ENCODE measurements at regions not wholly inside any gene's neighbourhood (a gene's known extent, or its start where the extent isn't known, plus 50 kb on each side); places are given as distances from the start of the nearest gene placed in this dataset.
"Not testable (repeated sequence)": the region's sequence is repeated elsewhere in the genome, so short reads cannot be mapped to it uniquely, and the experiment has no call there.

GRCh38 chr12:113535100-113535499 lies 63.4 kb upstream of the LHX5 start:
- Mint-ChIP-seq H3K36me3 (peaks cover 0 to 3% (median 0%) of the 10 kb centered on the region in 3 donors), H3K27ac (no peak overlapping the region), H3K4me1 (no peaks in the 10 kb centered on the region), H3K9me3 (peaks cover 0 to 8% (median 5%) of the 10 kb centered on the region in 5 donors), H3K4me3 (no peak overlapping the region), H3K27me3 (peaks cover 0 to 24% of the 10 kb centered on the region in 2 donors)
- ChIA-PET CTCF (no interaction called here), POLR2A (no interaction called here)
- Histone ChIP-seq H3K9me3 (ENCODE audit: low read length) (no peaks in the 10 kb centered on the region), H3K4me3 (ENCODE audit: low read length) (no peak overlapping the region), H3K27me3 (ENCODE audit: insufficient read depth, low read length, poor library complexity, severe bottlenecking) (no peaks in the 10 kb centered on the region), H3K4me1 (ENCODE audit: insufficient read depth, low read length) (no peaks in the 10 kb centered on the region), H3K36me3 (ENCODE audit: insufficient read depth, low read length) (no peaks in the 10 kb centered on the region), H3K27ac (ENCODE audit: low read depth, low read length) (no peak overlapping the region)
- DNase-seq, result no peak

- DNase-seq, result no peak
- H3K4me3 ChIP-seq (ENCODE audit: low read length), result no peak overlapping the region
- Mint-ChIP-seq H3K36me3 (peaks cover 0 to 3% (median 0%) of the 10 kb centered on the region in 3 donors), H3K27ac (no peak overlapping the region), H3K9me3 (peaks cover 0 to 7% (median 5%) of the 10 kb centered on the region in 5 donors), H3K27me3 (peaks cover 0 to 24% of the 10 kb centered on the region in 2 donors), H3K4me3 (no peak overlapping the region), H3K4me1 (no peaks in the 10 kb centered on the region)
- no peaks in the 10 kb centered on the region for H3K36me3 ChIP-seq (ENCODE audit: insufficient read depth, low read length)
- H3K4me1 ChIP-seq (ENCODE audit: insufficient read depth, low read length), result no peaks in the 10 kb centered on the region
- no peaks in the 10 kb centered on the region for H3K9me3 ChIP-seq (ENCODE audit: low read length)
- POLR2A ChIA-PET, result no interaction called here
- no peak overlapping the region for H3K27ac ChIP-seq (ENCODE audit: low read depth, low read length)
- no peaks in the 10 kb centered on the region for H3K27me3 ChIP-seq (ENCODE audit: insufficient read depth, low read length, poor library complexity, severe bottlenecking)
- CTCF ChIA-PET, result no interaction called here
Observed at GRCh38 chr12:113534555-113534954, 62.9 kb upstream of the LHX5 start.

- H3K27ac Mint-ChIP-seq, result no peak overlapping the region
- Histone ChIP-seq H3K9me3 (ENCODE audit: low read length) (no peaks in the 10 kb centered on the region), H3K27me3 (ENCODE audit: insufficient read depth, low read length, poor library complexity, severe bottlenecking) (no peaks in the 10 kb centered on the region), H3K36me3 (ENCODE audit: insufficient read depth, low read length) (no peaks in the 10 kb centered on the region), H3K27ac (ENCODE audit: low read depth, low read length) (no peak overlapping the region), H3K4me3 (ENCODE audit: low read length) (no peak overlapping the region), H3K4me1 (ENCODE audit: insufficient read depth, low read length) (no peaks in the 10 kb centered on the region)
- ChIA-PET CTCF (no interaction called here), POLR2A (no interaction called here)
- no peak for DNase-seq
- peaks cover 0 to 7% (median 5%) of the 10 kb centered on the region in 5 donors for H3K9me3 Mint-ChIP-seq
- H3K36me3 Mint-ChIP-seq, result peaks cover 0 to 3% (median 0%) of the 10 kb centered on the region in 3 donors
- no peak overlapping the region for H3K4me3 Mint-ChIP-seq
- peaks cover 0 to 26% of the 10 kb centered on the region in 2 donors for H3K27me3 Mint-ChIP-seq
- H3K4me1 Mint-ChIP-seq, result no peaks in the 10 kb centered on the region
Observed at GRCh38 chr12:113533842-113534375, 62.2 kb upstream of the LHX5 start.

GRCh38 chr12:113532292-113532691 lies 60.6 kb upstream of the LHX5 start:
- ChIA-PET CTCF (no interaction called here), POLR2A (no interaction called here)
- Histone ChIP-seq H3K27me3 (ENCODE audit: insufficient read depth, low read length, poor library complexity, severe bottlenecking) (peaks cover 12% of the 10 kb centered on the region), H3K36me3 (ENCODE audit: insufficient read depth, low read length) (no peaks in the 10 kb centered on the region), H3K4me1 (ENCODE audit: insufficient read depth, low read length) (no peaks in the 10 kb centered on the region), H3K4me3 (ENCODE audit: low read length) (no peak overlapping the region), H3K9me3 (ENCODE audit: low read length) (no peaks in the 10 kb centered on the region), H3K27ac (ENCODE audit: low read depth, low read length) (no peak overlapping the region)
- H3K36me3 Mint-ChIP-seq, result no peaks in the 10 kb centered on the region
- H3K4me3 Mint-ChIP-seq, result no peak overlapping the region
- H3K4me1 Mint-ChIP-seq, result no peaks in the 10 kb centered on the region
- H3K27me3 Mint-ChIP-seq, result peaks cover 3 to 27% of the 10 kb centered on the region in 2 donors
- no peak overlapping the region for H3K27ac Mint-ChIP-seq
- DNase-seq, result no peak
- peaks cover 0 to 4% (median 0%) of the 10 kb centered on the region in 5 donors for H3K9me3 Mint-ChIP-seq

- H3K4me3 ChIP-seq (ENCODE audit: low read length); H3K36me3 ChIP-seq (ENCODE audit: insufficient read depth, low read length); H3K9me3 ChIP-seq (ENCODE audit: low read length); H3K9me3 Mint-ChIP-seq; H3K27ac Mint-ChIP-seq; DNase-seq; H3K4me3 Mint-ChIP-seq; H3K4me1 Mint-ChIP-seq; CTCF ChIA-PET; H3K27ac ChIP-seq (ENCODE audit: low read depth, low read length); POLR2A ChIA-PET; H3K36me3 Mint-ChIP-seq; H3K4me1 ChIP-seq (ENCODE audit: insufficient read depth, low read length): not testable (repeated sequence)
- H3K27me3 ChIP-seq (ENCODE audit: insufficient read depth, low read length, poor library complexity, severe bottlenecking), result peaks cover 13% of the 10 kb centered on the region
- peaks cover 6 to 35% of the 10 kb centered on the region in 2 donors for H3K27me3 Mint-ChIP-seq
Observed at GRCh38 chr12:113531073-113531472, 59.4 kb upstream of the LHX5 start.

GRCh38 chr12:113528606-113529293 lies 57.1 kb upstream of the LHX5 start:
- no peak for DNase-seq
- ChIA-PET POLR2A (no interaction called here), CTCF (no interaction called here)
- Histone ChIP-seq H3K4me3 (ENCODE audit: low read length) (no peak overlapping the region), H3K27ac (ENCODE audit: low read depth, low read length) (no peak overlapping the region), H3K9me3 (ENCODE audit: low read length) (no peaks in the 10 kb centered on the region), H3K36me3 (ENCODE audit: insufficient read depth, low read length) (no peaks in the 10 kb centered on the region), H3K27me3 (ENCODE audit: insufficient read depth, low read length, poor library complexity, severe bottlenecking) (peaks cover 13% of the 10 kb centered on the region), H3K4me1 (ENCODE audit: insufficient read depth, low read length) (no peaks in the 10 kb centered on the region)
- H3K36me3 Mint-ChIP-seq, result no peaks in the 10 kb centered on the region
- H3K4me1 Mint-ChIP-seq, result no peaks in the 10 kb centered on the region
- H3K4me3 Mint-ChIP-seq, result no peak overlapping the region
- no peak overlapping the region for H3K27ac Mint-ChIP-seq
- H3K9me3 Mint-ChIP-seq, result no peaks in the 10 kb centered on the region
- peaks cover 11 to 36% of the 10 kb centered on the region in 2 donors for H3K27me3 Mint-ChIP-seq

- peaks cover 29 to 61% of the 10 kb centered on the region in 2 donors for H3K27me3 Mint-ChIP-seq
- H3K27ac ChIP-seq (ENCODE audit: low read depth, low read length), result no peak overlapping the region
- ChIA-PET CTCF (no interaction called here), POLR2A (no interaction called here)
- H3K27ac Mint-ChIP-seq, result no peak overlapping the region
- H3K36me3 Mint-ChIP-seq, result no peaks in the 10 kb centered on the region
- H3K36me3 ChIP-seq (ENCODE audit: insufficient read depth, low read length), result no peaks in the 10 kb centered on the region
- H3K4me3 Mint-ChIP-seq, result no peak overlapping the region
- peaks cover 0 to 3% (median 0%) of the 10 kb centered on the region in 3 donors for H3K4me1 Mint-ChIP-seq
- DNase-seq, result no peak
- no peaks in the 10 kb centered on the region for H3K9me3 ChIP-seq (ENCODE audit: low read length)
- H3K4me1 ChIP-seq (ENCODE audit: insufficient read depth, low read length), result no peaks in the 10 kb centered on the region
- H3K27me3 ChIP-seq (ENCODE audit: insufficient read depth, low read length, poor library complexity, severe bottlenecking), result peaks cover 18% of the 10 kb centered on the region
- no peak overlapping the region for H3K4me3 ChIP-seq (ENCODE audit: low read length)
- no peaks in the 10 kb centered on the region for H3K9me3 Mint-ChIP-seq
Observed at GRCh38 chr12:113525066-113525465, 53.4 kb upstream of the LHX5 start.

GRCh38 chr12:113524495-113524894 lies 52.8 kb upstream of the LHX5 start:
- peaks cover 0 to 3% (median 0%) of the 10 kb centered on the region in 3 donors for H3K4me1 Mint-ChIP-seq
- H3K4me3 ChIP-seq (ENCODE audit: low read length), result no peak overlapping the region
- H3K27ac Mint-ChIP-seq, result no peak overlapping the region
- ChIA-PET CTCF (no interaction called here), POLR2A (no interaction called here)
- no peaks in the 10 kb centered on the region for H3K36me3 Mint-ChIP-seq
- H3K4me3 Mint-ChIP-seq, result no peak overlapping the region
- H3K36me3 ChIP-seq (ENCODE audit: insufficient read depth, low read length), result no peaks in the 10 kb centered on the region
- H3K9me3 Mint-ChIP-seq, result no peaks in the 10 kb centered on the region
- H3K27ac ChIP-seq (ENCODE audit: low read depth, low read length), result no peak overlapping the region
- H3K9me3 ChIP-seq (ENCODE audit: low read length), result no peaks in the 10 kb centered on the region
- peaks cover 18% of the 10 kb centered on the region for H3K27me3 ChIP-seq (ENCODE audit: insufficient read depth, low read length, poor library complexity, severe bottlenecking)
- H3K4me1 ChIP-seq (ENCODE audit: insufficient read depth, low read length), result no peaks in the 10 kb centered on the region
- H3K27me3 Mint-ChIP-seq, result peaks cover 32 to 66% of the 10 kb centered on the region in 2 donors
- no peak for DNase-seq

Measured in CD8-positive, alpha-beta memory T cell (primary cell).